Upper lobe of right lung (tissue), 1 donor: ENCODE measurements at regions not wholly inside any gene's neighbourhood (a gene's known extent, or its start where the extent isn't known, plus 50 kb on each side); places are given as distances from the start of the nearest gene placed in this dataset.

Source experiments
- ATAC-seq: fragments of 200-7000 bp; cut with Tn5 transposase; one replicate; pipeline ENCODE4 v1.9.1; 2020; ENCODE audit warnings: mild to moderate bottlenecking, moderate library complexity
- DNase-seq: peaks from one replicate; pipeline ENCODE4 v3.0.0-alpha.2; 2020
- H3K27ac ChIP-seq: fragments of 200-600 bp; one replicate; pipeline ENCODE4 v1.8.0; 2022
- H3K27me3 ChIP-seq: fragments of 200-600 bp; one replicate; pipeline ENCODE4 v1.8.0; 2022; ENCODE audit warnings: mild to moderate bottlenecking
- H3K36me3 ChIP-seq: fragments of 200-600 bp; one replicate; pipeline ENCODE4 v1.8.0; 2022
- H3K4me1 ChIP-seq: fragments of 200-600 bp; one replicate; pipeline ENCODE4 v1.8.0; 2022
- H3K4me3 ChIP-seq: fragments of 200-600 bp; one replicate; pipeline ENCODE4 v1.8.0; 2022; ENCODE audit warnings: mild to moderate bottlenecking
- H3K9me3 ChIP-seq: fragments of 200-600 bp; one replicate; pipeline ENCODE4 v1.8.0; 2022
- intact Hi-C: fragments of 100-400 bp; cut with DNase I; formaldehyde crosslinking; loops from one replicate; pipeline ENCODE4 v1.11.0; 2022
- TF ChIP-seq, protein P1 (sequence below): fragments of 200-600 bp; IDR thresholded peaks from one replicate; pipeline ENCODE4 v1.8.0; 2022; ENCODE audit warnings: antibody characterized with exemption
- donor health status: DM: no; HTN: yes; CAD: no; lungs with severe emphysema.

DNA sequence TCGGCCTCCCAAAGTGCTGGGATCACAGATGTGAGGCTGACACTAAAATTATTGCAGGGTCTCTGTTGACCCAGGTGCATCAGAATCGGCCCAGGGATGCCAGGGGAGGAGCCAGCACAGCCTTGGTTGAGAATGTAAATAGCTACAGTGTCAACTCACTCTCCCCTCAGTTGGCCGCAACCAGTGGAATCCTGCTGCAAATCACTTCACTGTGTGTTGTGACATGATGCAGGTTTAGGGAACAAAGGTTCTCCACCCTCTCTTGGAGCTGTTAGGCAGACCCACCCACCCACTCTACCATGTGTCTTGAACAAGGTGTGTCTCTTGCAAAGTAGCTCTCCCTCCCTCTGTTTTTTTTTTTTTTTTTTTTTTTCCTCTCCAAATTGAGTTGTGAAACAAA lies 60.5 kb upstream of the SOD1 start:
- no peak overlapping the region for H3K4me3 ChIP-seq
- TF ChIP-seq, protein P1, sequence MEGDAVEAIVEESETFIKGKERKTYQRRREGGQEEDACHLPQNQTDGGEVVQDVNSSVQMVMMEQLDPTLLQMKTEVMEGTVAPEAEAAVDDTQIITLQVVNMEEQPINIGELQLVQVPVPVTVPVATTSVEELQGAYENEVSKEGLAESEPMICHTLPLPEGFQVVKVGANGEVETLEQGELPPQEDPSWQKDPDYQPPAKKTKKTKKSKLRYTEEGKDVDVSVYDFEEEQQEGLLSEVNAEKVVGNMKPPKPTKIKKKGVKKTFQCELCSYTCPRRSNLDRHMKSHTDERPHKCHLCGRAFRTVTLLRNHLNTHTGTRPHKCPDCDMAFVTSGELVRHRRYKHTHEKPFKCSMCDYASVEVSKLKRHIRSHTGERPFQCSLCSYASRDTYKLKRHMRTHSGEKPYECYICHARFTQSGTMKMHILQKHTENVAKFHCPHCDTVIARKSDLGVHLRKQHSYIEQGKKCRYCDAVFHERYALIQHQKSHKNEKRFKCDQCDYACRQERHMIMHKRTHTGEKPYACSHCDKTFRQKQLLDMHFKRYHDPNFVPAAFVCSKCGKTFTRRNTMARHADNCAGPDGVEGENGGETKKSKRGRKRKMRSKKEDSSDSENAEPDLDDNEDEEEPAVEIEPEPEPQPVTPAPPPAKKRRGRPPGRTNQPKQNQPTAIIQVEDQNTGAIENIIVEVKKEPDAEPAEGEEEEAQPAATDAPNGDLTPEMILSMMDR: no peak
- H3K9me3 ChIP-seq: no peaks in the 10 kb centered on the region
- no peaks in the 10 kb centered on the region for H3K4me1 ChIP-seq
- DNase-seq (no peak), ATAC-seq (no peak)
- intact Hi-C loops: no loop called here
- no peak overlapping the region for H3K27ac ChIP-seq
- no peaks in the 10 kb centered on the region for H3K27me3 ChIP-seq
- no peaks in the 10 kb centered on the region for H3K36me3 ChIP-seq

DNA sequence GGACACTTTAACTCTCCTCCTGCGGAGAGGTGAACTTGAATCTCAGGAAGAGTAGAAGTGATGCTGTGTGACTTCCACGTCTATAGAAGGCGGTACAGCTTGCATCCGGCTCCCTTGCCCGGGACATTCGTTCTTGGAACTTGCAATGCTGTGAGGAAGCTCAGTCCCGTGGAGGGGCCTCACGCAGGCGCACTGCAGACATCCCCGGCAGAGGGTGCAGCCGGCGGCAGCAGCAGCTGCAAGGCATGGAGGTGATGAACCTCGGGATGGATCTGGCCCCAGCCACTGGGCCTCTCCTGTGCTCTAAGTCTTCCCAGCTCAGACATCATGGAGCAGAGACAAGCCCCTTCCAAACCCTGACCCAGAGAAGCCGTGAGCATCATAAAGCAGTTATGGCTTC lies 61.8 kb upstream of the SOD1 start:
- H3K27me3 ChIP-seq: no peaks in the 10 kb centered on the region
- DNase-seq: no peak
- intact Hi-C loops: no loop called here
- TF ChIP-seq, protein P1: no peak
- no peak for ATAC-seq
- H3K27ac ChIP-seq: no peak overlapping the region
- no peak overlapping the region for H3K4me3 ChIP-seq
- H3K36me3 ChIP-seq: no peaks in the 10 kb centered on the region
- no peaks in the 10 kb centered on the region for H3K4me1 ChIP-seq
- no peaks in the 10 kb centered on the region for H3K9me3 ChIP-seq

DNA sequence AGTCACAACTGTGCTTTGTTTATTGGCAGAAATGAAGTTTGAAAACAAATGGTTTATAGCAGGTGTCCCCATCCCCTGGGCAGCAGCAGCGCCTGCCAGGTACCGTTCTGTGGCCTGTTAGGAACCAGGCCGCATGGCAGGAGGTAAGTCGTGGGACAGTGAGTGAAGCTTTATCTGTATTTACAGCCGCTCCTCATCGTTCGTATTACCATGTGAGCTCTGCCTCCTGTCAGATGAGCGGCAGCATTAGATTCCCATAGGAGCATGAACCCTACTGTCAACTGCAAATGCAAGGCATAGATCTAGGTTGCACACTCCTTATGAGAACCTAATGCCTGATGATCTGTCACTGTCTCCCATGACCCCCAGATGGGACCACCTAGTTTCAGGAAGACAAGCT lies 63.4 kb upstream of the SOD1 start:
- intact Hi-C loops: no loop called here

DNA sequence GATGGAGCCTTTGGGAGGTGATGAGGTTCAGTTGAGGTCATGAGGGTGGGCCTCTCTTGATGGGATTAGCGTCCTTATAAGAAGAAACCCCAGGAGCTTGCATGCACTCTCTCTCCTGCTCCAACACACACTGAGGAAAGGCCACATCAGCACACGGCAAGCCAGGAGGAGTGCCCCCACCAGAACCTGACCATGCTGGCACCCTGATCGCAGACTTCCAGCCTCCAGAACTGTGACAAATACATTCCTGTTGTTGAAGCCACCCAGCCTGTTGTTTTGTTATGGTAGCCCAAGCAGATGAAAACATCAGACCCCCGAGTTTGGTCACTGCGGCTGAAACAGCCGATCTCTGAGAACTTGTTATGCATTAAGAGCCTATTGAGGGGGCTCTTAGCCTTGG lies 64.8 kb upstream of the SOD1 start:
- no peak overlapping the region for H3K4me3 ChIP-seq
- intact Hi-C loops: no loop called here
- H3K36me3 ChIP-seq: no peaks in the 10 kb centered on the region
- TF ChIP-seq, protein P1: no peak
- H3K9me3 ChIP-seq: no peaks in the 10 kb centered on the region
- H3K4me1 ChIP-seq: no peaks in the 10 kb centered on the region
- no peaks in the 10 kb centered on the region for H3K27me3 ChIP-seq
- no peak for DNase-seq
- no peak overlapping the region for H3K27ac ChIP-seq
- ATAC-seq: no peak

More for the DNA sequence above, 63.4 kb upstream of the SOD1 start:
- Histone ChIP-seq H3K9me3 (no peaks in the 10 kb centered on the region), H3K27me3 (no peaks in the 10 kb centered on the region), H3K36me3 (no peaks in the 10 kb centered on the region), H3K4me3 (no peak overlapping the region), H3K27ac (no peak overlapping the region), H3K4me1 (no peaks in the 10 kb centered on the region)
- ATAC-seq (no peak), DNase-seq (no peak)
- TF ChIP-seq, protein P1: no peak

DNA sequence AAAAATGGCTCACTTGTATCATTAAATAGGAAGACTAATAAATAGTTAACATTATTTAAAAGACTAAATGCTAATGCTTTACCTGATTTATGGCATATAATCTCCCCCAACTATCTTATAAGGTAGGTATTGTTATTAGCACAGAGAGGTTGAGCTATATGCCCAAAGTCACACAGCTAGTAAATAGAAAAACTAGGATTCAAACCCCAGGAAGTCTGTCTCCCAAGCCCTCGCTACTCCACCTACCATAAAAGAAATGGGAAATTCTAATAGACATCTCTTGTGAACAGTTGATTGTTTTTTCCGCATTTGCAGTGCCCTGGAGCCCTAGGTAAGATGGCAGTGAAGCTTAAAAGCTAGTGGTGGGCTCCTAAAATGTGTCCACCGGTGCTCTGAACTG lies 65.2 kb upstream of the SOD1 start:
- ATAC-seq: no peak
- intact Hi-C loops: no loop called here
- DNase-seq: no peak
- no peaks in the 10 kb centered on the region for H3K4me1 ChIP-seq
- no peaks in the 10 kb centered on the region for H3K9me3 ChIP-seq
- H3K4me3 ChIP-seq: no peak overlapping the region
- no peaks in the 10 kb centered on the region for H3K27me3 ChIP-seq
- no peak overlapping the region for H3K27ac ChIP-seq
- no peaks in the 10 kb centered on the region for H3K36me3 ChIP-seq
- TF ChIP-seq, protein P1: no peak

DNA sequence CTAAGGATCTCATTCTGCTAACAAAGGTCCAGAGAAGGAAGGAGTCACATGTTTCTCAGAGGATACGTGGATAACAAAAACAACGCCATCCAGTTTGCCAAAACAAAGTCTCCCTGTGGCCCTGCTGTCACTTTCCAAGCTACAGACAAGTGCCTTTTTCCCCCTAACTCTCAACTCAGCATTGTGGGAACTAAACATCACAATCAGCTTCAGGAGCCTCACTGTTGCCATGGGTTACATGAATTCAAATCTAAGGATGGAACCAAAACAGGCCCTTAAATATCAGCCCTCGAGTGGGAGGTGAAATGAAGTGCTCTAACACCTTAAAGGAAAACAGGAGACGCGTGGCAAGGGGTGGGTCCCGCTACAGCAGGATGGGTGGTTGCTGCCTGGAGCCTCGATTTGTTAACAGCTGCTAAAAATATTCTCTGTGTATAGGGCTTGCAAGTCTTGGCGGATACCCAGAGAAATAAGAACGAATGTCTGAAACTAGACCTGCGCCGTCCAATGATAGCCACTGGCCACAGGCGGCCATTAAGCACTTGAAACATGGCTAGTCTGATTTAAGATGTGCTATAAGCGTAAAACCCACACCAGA lies 66.4 kb upstream of the SOD1 start:
- H3K27me3 ChIP-seq: no peaks in the 10 kb centered on the region
- intact Hi-C loops: no loop called here
- DNase-seq (no peak), ATAC-seq (no peak)
- no peaks in the 10 kb centered on the region for H3K9me3 ChIP-seq
- H3K36me3 ChIP-seq: no peaks in the 10 kb centered on the region
- H3K4me1 ChIP-seq: no peaks in the 10 kb centered on the region
- no peak overlapping the region for H3K4me3 ChIP-seq
- TF ChIP-seq, protein P1: no peak
- no peak overlapping the region for H3K27ac ChIP-seq
